GM23338 (cell line): ENCODE measurements at regions not wholly inside any gene's neighbourhood (a gene's known extent, or its start where the extent isn't known, plus 50 kb on each side); places are given as distances from the start of the nearest gene placed in this dataset.

Experiments used
- ATAC-seq: fragments of 200-7000 bp; cut with Tn5 transposase; 3 replicates; pipeline ENCODE4 v1.9.1; 2020
- DNase-seq: peaks from one replicate; pipeline ENCODE4 v3.0.0-alpha.2; 2015; ENCODE audit warnings: low spot score
- H2AFZ ChIP-seq: fragments of 200-600 bp; sonication (generic); 2 replicates; pipeline ENCODE4 v1.8.0; 2016; ENCODE audit warnings: antibody characterized with exemption, mild to moderate bottlenecking, moderate library complexity
- H3F3A ChIP-seq: fragments of 200-600 bp; sonication (generic); replicated peaks from 2 replicates; pipeline ENCODE4 v1.8.0; 2017; ENCODE audit warnings: antibody characterized with exemption, mixed run types, low read depth
- H3K27ac ChIP-seq: fragments of 200-600 bp; sonication (generic); 2 replicates; pipeline ENCODE4 v1.6.1; 2016; ENCODE audit warnings: low read depth
- H3K27me3 ChIP-seq: fragments of 200-600 bp; sonication (generic); 2 replicates; pipeline ENCODE4 v1.8.0; 2016; ENCODE audit warnings: mild to moderate bottlenecking, mixed run types, moderate library complexity; ENCODE audit not compliant: insufficient read depth
- H3K36me3 ChIP-seq: fragments of 200-600 bp; sonication (generic); 2 replicates; pipeline ENCODE4 v1.8.0; 2016; ENCODE audit warnings: mild to moderate bottlenecking; ENCODE audit not compliant: insufficient read depth
- H3K4me1 ChIP-seq: fragments of 200-600 bp; sonication (generic); 2 replicates; pipeline ENCODE4 v1.8.0; 2016; ENCODE audit warnings: mild to moderate bottlenecking, moderate library complexity; ENCODE audit not compliant: insufficient read depth
- H3K4me2 ChIP-seq: fragments of 200-600 bp; sonication (generic); 2 replicates; pipeline ENCODE4 v1.7.1; 2017; ENCODE audit warnings: mixed run types
- H3K4me3 ChIP-seq: fragments of 200-600 bp; sonication (generic); 2 replicates; pipeline ENCODE4 v1.6.1; 2016; ENCODE audit warnings: mixed run types
- H3K79me2 ChIP-seq: fragments of 200-600 bp; sonication (generic); replicated peaks from 2 replicates; pipeline ENCODE4 v1.8.0; 2017; ENCODE audit warnings: mild to moderate bottlenecking; ENCODE audit not compliant: insufficient read depth
- H3K9me2 ChIP-seq: fragments of 200-600 bp; sonication (generic); 2 replicates; pipeline ENCODE4 v1.8.0; 2017; ENCODE audit not compliant: insufficient read depth
- H4K20me1 ChIP-seq: fragments of 200-600 bp; sonication (generic); replicated peaks from 2 replicates; pipeline ENCODE4 v1.8.0; 2017; ENCODE audit warnings: mild to moderate bottlenecking; ENCODE audit not compliant: insufficient read depth
- H3K27ac Mint-ChIP-seq: 2 replicates; pipeline ENCODE4 v1.8.0; 2020; ENCODE audit warnings: inconsistent platforms, mild to moderate bottlenecking, moderate library complexity, mixed read lengths
- H3K27me3 Mint-ChIP-seq: 3 replicates; pipeline ENCODE4 v1.8.0; 2022; ENCODE audit warnings: low read depth, mild to moderate bottlenecking, moderate library complexity, mixed read lengths, inconsistent platforms; ENCODE audit not compliant: insufficient read depth, poor library complexity
- H3K36me3 Mint-ChIP-seq: 3 replicates; pipeline ENCODE4 v1.8.0; 2021; ENCODE audit warnings: low read depth, mild to moderate bottlenecking, inconsistent platforms, moderate library complexity, mixed read lengths
- H3K4me1 Mint-ChIP-seq: 3 replicates; pipeline ENCODE4 v1.8.0; 2020; ENCODE audit warnings: mild to moderate bottlenecking, inconsistent platforms, mixed read lengths
- H3K4me3 Mint-ChIP-seq: 3 replicates; pipeline ENCODE4 v1.8.0; 2021; ENCODE audit warnings: moderate library complexity, mild to moderate bottlenecking, inconsistent platforms, mixed read lengths
- H3K9me3 Mint-ChIP-seq: 3 replicates; pipeline ENCODE4 v1.8.0; 2020; ENCODE audit warnings: moderate library complexity, mild to moderate bottlenecking, inconsistent platforms, mixed read lengths
- ETS1 ChIP-seq: IDR thresholded peaks from 2 replicates; pipeline ENCODE4 v1.6.1; 2016; ENCODE audit warnings: antibody characterized with exemption
- EZH2 ChIP-seq: fragments of 200-600 bp; sonication (generic); IDR thresholded peaks from one replicate; pipeline ENCODE4 v1.8.0; 2017; ENCODE audit warnings: antibody characterized with exemption, mild to moderate bottlenecking, low read depth; ENCODE audit not compliant: unreplicated experiment
- JUNB ChIP-seq: IDR thresholded peaks from one replicate; pipeline ENCODE4 v1.6.1; 2016; ENCODE audit warnings: antibody characterized with exemption; ENCODE audit not compliant: unreplicated experiment
- REST ChIP-seq: IDR thresholded peaks from one replicate; pipeline ENCODE4 v1.6.1; 2018; ENCODE audit warnings: antibody characterized with exemption; ENCODE audit not compliant: unreplicated experiment
- STAT1 ChIP-seq: IDR thresholded peaks from one replicate; pipeline ENCODE4 v1.6.1; 2016; ENCODE audit warnings: antibody characterized with exemption; ENCODE audit not compliant: unreplicated experiment
- ZNF331 ChIP-seq: fragments of 250-450 bp; sonication (Bioruptor Pico); IDR thresholded peaks from 2 replicates; pipeline ENCODE4 v1.5.0; 2020; ENCODE audit warnings: low read depth, mild to moderate bottlenecking, moderate library complexity
- ZNF462 ChIP-seq: fragments of 250-450 bp; sonication (Bioruptor Pico); IDR thresholded peaks from 2 replicates; pipeline ENCODE4 v1.5.0; 2020; ENCODE audit warnings: mild to moderate bottlenecking, moderate library complexity

GRCh38 chr2:122011493-122012270 is 256.2 kb downstream of the TSN start:
- Mint-ChIP-seq H3K36me3 (peaks cover 3% of the 10 kb centered on the region; the same call in 2 of the 3 replicates), H3K9me3 (peaks cover 11% of the 10 kb centered on the region), H3K27me3 (peaks cover 7% of the 10 kb centered on the region), H3K27ac (no peak overlapping the region), H3K4me3 (no peak overlapping the region), H3K4me1 (peaks cover 12% of the 10 kb centered on the region; the same call in 2 of the 3 replicates)
- Histone ChIP-seq H3K4me2 (no peak overlapping the region), H3K36me3 (no peaks in the 10 kb centered on the region), H2AFZ (no peak overlapping the region), H4K20me1 (no peaks in the 10 kb centered on the region), H3K27me3 (no peaks in the 10 kb centered on the region), H3K27ac (no peak overlapping the region), H3K9me2 (no peaks in the 10 kb centered on the region), H3K4me1 (no peaks in the 10 kb centered on the region), H3F3A (no peaks in the 10 kb centered on the region), H3K4me3 (no peak overlapping the region), H3K79me2 (no peaks in the 10 kb centered on the region)
- no peak for DNase-seq
- TF ChIP-seq ZNF462: no peak
- no peak for TF ChIP-seq EZH2
- no peak for TF ChIP-seq STAT1
- no peak for TF ChIP-seq JUNB
- TF ChIP-seq ZNF331 (CRISPR knock-in tag): no peak
- no peak for TF ChIP-seq REST
- TF ChIP-seq ETS1: no peak
- no peak for ATAC-seq
